Mucosa of gallbladder (tissue), 1 donor: ENCODE measurements at regions not wholly inside any gene's neighbourhood (a gene's known extent, or its start where the extent isn't known, plus 50 kb on each side); places are given as distances from the start of the nearest gene placed in this dataset.
"Not testable (repeated sequence)": the region's sequence is repeated elsewhere in the genome, so short reads cannot be mapped to it uniquely, and the experiment has no call there.

Experiments used
- DNase-seq: peaks from one replicate; pipeline ENCODE4 v3.0.0-alpha.2; 2020; ENCODE audit warnings: low spot score
- donor health status: DM: no; HTN: no; CAD: no.

DNA sequence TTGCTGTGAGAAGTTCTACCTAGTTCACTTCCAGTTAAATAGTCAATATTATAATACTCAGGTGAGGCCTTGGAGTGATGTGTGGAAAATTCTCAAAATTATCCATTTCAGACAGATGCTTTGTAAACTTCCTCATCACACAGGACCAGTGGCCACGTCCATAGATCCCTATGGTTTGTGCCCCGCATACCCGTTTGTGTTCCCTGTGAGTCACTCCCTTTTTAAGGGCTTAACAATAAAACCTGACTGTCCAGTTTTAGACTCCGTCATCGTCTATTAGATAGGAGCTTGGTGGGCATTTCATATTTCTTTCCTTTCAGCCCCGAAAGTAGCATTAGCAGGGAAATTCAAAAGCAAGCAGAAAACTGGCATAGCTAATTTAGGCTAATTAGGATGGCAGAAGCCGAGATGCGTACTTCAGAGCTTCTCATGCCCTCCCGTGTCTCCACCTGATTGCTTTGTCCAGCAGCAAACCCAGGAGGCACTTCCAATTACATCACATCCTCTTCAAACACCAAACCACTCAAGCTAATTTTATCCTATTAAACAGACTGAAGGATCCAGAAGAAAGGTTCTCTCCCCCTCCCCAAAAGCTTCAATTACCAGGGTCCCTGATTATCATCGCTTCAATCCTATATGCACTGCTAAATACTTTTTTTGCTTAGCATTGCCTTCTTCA is 186.6 kb upstream of the OTX2 start:
- DNase-seq = no peak

DNA sequence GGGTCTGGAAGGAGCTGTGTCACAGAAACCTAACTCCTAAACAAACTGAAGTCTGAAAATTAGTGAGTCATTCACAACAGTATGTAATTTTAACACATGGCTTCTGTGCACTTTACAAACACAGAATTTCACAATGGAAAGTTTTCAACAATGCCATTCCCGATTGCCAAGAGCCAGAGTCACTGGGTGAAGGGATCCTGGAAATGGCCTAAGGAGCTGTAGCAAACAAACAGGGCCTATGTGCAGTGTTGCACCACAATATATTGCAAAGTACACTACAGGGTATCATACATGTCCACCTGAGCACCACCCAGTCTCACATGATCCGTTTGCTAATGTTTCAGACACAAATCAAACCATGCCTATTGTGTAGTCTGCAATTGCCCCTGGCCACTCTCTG is 184.7 kb upstream of the OTX2 start:
- DNase-seq = no peak

DNA sequence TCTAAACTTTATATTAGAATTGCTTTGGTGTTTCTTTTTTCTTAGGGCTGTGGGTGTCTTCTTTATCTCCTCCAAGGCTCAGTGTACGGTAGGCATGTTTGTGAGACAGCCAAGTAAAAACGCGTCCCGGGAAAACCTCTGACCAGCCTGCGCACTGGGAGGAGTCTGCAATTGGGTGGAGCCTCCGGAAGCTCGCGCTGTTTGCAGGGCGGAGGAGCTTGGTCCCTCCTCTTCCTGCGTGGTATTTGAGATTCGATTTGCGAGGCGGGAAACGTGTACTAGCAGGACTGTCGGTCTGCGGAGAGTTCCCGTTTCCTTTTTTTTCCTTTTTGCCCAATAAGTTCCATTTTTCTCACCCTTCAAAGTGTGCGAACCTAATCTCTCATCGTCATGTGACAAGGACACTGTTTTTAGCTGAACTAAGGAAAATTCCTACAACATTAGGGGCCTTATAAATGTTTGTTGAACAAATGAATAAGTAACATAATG is 182.1 kb upstream of the OTX2 start:
- no peak for DNase-seq

DNA sequence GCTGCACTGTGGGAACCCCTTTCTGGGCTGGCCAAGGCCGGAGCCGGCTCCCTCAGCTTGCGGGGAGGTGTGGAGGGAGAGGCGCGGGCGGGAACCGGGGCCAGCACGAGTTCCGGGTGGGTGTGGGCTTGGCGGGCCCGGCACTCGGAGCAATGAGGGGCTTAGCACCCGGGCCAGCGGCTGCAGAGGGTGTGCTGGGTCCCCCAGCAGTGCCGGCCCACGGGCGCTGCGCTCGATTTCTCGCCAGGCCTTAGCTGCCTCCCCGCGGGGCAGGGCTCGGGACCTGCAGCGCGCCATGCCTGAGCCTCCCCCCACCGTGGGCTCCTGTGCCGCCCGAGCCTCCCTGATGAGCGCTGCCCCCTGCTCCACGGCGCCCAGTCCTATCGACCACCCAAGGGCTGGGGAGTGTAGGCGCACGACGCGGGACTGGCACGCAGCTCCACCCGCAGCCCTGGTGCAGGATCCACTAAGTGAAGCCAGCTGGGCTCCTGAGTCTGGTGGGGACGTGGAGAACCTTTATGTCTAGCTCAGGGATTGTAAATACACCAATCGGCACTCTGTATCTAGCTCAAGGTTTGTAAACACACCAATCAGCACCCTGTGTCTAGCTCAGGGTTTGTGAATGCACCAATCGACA is 180.8 kb upstream of the OTX2 start:
- DNase-seq = not testable (repeated sequence)

DNA sequence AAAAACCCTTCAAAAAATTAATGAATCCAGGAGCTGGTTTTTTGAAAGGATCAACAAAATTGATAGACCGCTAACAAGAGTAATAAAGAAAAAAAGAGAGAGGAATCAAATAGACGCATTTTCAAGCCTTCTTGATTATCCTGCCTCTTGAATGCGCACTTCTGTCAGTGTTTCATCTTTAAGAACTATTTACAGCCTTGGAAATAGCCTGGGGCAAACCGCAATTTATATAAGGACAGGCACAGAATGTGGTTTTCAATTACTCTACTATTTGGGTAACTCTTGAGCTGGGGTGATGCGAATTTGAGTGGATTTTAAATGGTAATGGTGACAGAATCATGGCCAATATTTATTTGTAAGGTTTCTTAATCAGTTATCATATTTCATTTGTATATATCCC is 179.1 kb upstream of the OTX2 start:
- DNase-seq = no peak

DNA sequence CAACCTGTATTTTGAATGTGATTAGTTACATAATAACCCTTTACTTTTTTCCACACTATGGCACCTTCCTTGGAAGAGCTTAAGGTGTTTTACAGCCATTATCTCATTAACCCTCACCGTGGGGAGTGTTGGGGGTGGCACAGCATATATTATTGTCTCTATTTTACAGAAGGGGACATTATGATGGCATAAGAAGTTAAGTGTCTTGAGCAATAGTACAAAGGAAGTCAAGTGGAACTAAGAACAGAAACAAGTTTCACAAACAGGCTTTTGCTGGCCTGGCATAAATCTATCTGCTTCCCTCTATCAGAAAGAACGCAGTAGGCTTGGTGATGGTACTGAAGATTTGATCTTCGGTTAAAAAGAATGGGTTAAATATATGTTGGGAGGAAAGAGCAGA is 169.7 kb upstream of the OTX2 start:
- DNase-seq = no peak

DNA sequence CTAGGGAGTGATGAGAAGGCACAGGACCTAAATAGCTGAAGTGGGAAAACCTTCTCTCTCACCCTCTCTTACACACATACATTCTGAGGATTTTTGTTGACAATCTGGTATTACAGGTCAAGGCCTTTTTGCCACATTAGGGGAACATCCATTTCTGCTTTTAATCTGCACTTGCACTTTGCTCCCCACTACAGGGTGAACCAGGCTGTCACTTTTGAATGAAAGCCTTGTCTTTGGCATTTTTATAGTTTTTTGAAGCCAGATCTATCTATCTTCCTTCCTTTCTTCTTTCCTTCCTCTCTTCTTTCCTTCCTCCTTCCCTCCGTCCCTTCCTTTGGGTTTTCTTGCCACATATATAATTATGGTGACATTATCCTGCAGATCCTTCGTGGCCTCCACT is 165.9 kb upstream of the OTX2 start:
- no peak for DNase-seq

DNA sequence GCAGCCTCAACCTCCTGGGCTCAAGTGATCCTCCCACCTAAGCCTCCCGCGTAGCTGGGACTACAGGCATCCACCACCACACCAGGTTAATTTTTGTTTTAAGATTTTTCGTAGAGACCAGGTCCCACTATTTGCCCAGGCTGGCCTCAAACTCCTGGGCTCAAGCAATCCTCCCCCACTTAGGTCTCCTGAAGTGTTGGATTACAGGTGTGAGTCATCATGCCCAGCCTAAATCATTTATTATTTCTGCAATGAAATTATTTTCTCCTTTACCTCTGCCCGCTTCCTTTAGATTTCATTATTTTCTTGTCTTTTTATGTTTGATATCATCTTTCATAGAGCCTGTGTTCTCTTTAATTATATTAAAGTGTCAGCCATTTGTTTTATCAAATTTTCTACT is 165.2 kb upstream of the OTX2 start:
- DNase-seq = no peak

DNA sequence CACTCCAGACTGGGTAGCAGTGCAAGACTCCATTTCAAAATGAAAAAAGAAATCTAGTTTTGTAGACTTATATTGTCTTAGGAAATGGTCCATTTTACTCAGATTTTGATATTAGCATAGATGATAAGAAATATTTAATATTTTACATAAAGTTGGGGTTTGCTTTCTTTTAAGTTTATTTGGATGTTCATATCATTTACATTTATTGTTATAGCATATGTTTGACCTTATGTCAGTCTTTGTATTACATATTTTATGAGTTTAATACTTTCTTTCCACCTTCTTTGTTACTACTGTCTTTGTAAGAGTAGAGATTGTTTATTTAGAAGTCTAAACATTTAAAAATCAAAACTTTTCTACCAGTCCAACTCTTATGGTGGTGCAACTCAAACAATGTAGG is 162.7 kb upstream of the OTX2 start:
- DNase-seq = no peak

DNA sequence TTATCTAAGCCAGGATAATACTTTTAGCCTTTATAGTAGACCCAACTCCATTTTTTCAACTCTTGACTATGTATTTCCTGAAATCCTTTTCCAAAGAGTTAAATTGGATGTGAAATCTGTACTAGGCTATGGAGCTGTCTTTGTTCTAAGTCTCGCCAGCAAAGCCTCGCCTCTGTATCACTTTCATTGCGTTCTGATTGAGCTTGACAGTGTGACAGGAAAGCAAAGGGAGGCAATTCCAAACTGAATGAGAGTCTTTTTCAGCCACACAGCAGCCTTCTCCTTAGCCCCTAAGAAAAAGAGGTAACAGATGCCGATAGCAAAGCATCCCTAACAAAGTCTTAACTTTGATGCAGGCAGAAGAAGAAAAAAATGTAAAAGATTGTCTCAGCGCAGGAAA is 154.6 kb upstream of the OTX2 start:
- DNase-seq = no peak

DNA sequence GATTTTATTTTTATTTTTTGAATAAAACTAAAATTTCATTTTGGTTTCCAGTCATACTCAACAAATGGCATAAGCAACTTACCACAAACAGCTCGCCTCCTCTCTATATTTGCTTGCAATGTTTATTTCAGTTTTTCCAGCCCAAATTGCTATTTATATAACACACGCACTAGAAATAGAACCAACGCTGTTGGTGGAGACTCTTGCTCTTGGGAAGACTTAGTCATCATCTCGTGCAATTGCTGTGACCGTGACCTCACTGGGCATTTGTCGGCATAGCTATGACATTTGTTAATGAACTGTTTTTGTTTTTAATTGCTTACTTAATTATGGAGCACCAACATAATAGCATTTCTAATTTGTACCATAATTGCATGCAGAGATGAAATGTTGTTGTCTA is 153.1 kb upstream of the OTX2 start:
- no peak for DNase-seq

DNA sequence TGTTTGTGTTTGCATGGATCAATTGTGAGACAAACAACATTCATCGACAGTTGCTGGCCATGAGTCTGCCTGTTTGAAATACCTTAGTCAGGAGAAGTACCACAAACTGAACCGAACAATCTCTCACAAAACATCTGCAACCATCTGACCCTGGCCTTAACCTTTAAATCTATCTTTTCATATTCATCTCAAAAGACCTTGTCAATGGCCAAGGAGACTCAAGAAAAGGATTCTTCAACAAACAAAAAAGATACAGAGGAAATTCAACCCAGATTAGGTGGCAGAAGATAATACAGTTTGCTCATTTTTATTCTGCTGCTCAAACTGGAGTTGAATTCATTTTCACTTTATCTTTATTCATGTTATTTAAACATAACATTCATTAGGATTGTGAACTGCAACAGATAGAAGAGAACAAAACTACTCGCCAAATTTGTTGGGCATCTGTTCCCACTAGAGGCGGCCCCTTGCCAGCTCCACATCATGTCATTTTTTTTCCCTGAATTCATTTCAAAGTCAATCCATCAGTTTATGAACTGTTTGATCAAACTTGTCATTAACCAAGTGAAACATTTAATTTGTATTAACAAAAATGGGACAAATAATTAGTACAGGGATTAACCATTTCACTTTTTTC is 152.3 kb upstream of the OTX2 start:
- DNase-seq = no peak

DNA sequence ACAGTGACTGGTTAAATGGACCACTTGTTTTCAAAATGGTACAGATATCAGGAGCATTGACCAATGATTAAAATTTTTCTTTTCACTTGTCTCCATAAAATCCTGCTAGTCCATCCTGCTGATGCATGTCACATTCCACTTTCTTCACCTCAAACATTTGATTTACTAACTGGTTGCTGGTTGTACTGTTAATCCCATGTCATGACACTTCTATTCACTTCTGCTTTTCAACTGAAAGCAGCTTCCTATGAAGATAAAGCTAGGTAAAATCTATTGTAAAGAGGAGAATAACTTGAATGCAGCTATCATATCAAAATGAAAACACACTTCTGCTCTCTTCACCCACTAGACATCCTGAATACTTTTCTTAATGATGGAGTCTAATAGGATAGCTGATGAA is 149.6 kb upstream of the OTX2 start:
- no peak for DNase-seq

DNA sequence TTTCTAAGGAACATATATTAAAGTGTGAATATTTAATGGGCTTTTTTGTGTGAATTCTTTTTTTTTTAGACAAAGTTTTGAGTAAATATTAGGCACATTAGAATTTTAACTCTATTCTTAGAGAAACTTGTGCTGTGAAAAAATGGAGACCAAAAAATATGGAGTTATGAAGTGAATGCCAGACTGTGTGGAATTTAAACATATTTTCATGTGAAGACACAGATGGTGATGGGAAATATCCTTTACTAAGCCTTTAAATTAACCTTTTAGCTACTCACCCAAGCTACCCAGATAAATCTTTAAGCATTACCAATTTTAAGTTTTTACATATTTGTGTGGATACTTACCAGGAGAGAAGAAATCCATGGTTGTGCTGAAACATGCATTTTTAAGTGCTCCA is 148.8 kb upstream of the OTX2 start:
- DNase-seq = no peak

DNA sequence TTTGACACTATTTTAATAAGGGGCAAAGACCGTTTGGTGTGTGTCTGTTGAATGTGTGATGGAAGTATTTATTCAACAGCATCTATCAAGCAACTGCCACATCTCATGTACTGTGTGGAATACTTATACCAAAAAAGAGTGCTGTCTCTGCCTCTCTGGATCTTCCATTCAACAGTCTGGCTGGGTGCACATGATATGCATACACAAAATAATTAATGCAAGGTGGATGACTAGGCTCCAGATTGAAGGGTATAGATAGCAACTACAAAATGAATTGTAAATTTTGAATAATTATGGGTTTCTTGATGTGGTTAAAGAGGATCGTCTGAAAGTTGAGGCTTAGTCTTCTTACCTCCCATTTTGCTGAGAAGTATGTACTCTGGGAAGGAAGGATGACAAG is 145.9 kb upstream of the OTX2 start:
- DNase-seq = no peak

DNA sequence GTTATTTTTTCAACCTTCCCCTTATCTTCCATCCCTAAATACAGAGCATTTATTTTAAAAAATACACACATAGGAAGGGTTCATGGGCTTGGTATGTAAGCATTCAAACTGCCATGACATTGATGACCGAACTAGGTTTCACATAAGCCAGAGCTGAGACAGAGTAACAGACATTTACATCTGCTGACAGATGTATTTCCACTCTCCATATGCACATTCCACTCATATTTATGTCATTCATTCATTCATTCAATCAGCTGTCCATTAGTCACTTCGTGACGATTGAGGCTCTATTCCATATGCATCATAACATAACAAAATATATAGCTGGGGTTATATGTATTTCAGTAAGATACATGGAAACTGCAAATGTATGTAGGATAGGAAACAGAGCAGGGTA is 145.5 kb upstream of the OTX2 start:
- DNase-seq = no peak

DNA sequence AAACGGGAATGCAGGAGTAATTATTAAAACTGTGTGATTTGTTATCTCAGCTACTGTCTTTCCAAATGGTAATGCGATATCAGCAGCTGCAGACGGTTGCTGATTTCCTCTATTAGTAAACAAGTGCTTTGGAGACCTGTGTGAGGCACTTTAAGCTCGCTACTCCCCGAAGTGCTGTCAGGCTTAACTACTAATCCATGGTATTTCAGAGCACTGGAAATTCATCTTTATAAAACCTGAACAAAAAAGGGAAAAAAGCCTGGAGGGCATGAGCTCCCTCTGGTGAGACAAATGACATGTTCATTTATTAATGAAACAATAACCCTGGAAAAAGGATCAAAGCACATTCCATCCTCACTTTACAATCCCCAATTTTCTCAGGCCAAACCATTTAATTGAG is 143.6 kb upstream of the OTX2 start:
- DNase-seq = no peak

DNA sequence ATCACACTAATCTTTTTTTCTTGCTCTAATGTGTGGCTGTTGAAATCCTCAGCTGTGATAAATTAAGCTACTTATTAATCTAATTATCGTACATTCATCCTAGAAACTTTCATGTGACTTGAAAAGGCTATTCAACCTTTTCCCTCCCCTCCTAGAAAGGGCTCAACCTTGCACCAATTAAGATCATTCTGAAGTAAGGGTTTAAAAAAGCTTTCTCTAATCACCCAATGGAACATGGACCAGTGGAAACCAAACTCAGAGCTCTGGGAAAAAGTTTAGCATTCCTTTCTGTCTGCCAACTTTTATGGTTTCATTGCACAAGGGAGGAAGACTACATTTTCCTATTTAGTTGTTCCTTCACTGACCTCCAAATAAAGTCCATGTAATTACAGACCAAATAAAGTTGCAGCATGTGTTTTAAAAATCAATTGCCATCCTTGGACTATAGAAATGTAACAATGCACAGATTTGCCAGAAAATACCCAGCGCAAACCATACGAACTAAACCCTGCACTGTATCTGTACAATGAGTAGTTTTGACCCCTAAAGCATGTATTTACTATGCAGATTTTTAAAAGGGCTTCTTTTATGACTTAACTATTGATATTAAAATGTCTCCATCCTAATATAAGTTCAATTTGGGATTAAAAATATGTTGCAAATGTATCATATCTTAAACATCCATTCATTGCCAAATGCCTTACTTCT is 142.6 kb upstream of the OTX2 start:
- DNase-seq = no peak

DNA sequence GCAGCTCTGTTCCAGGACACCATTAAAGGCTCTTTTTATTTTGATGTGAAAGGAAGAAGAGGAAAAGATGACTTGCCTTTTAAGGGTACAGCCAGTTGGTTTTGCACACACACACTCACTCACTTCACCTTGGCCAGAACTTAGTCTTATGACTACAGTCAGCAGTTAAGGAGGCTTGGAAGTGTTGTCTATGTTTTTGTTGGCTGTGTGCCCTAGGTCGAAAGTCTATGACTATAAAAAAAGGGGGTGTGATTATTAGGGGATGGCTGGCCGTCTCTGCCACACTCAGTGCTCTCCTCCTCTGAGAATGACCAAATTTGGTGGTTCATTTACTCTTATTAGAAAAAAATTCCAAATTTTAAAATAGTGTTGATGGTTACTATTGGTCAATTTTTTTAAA is 139.5 kb upstream of the OTX2 start:
- DNase-seq = peak; percentile 11

DNA sequence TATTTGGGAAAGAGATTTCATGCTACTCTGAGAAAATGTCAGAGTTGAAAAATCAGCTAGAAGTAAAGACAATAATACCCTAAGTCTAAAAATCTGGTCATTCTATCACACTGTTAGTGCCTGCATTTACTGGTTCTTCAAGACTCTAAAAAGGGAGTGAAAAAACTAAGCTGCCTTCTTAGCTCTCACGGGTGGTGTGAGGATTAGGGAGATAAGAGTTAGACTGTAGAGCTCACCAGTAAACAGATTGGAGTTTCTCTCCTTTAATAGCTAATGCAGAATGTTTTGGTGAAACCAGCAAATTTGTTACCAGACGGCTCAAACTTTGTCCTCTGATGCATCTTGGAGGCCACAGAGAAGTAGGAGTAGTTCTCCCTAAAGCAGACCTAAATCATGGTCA is 135.0 kb upstream of the OTX2 start:
- no peak for DNase-seq

DNA sequence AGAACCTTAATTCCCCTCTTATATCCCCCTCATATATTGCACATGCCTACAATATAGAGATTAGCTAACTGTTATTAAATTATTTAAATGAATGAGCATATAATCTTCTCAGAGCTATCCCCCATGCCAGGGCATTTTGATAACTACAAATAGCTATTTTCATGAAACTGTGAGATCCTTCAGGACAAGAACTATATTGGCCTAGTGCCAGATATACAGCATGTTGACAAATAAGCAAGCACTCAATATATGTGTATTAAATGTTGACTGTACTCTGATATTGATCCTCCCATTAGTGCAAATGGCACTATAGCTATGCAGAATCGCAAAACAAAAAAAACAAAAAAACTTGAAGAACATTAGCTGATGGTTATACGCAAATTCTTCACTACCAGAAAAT is 134.1 kb upstream of the OTX2 start:
- no peak for DNase-seq

DNA sequence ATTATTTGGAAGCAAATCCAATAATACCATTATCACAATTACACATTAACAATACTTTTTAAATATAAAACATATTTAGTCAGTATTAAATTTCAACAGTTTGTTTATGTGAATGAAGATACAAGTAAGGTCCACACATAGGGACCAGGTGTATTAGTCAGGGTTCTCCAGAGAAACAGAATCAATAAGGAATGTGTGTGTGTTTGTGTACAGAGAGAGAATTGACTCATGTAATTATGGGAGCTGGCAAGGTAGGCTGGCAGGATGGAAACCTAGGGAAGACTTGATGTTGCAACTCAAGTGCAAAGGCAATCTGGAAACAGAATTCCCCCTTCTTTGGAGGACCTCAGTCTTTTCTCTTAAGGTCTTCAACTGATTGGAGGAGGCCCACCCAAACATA is 123.2 kb upstream of the OTX2 start:
- no peak for DNase-seq
